Esophagus squamous epithelium (tissue), 5 donors: ENCODE measurements at regions not wholly inside any gene's neighbourhood (a gene's known extent, or its start where the extent isn't known, plus 50 kb on each side); places are given as distances from the start of the nearest gene placed in this dataset.

Experiments
- DNase-seq: peaks from one replicate; lab custom pipeline; 2025; lab: John Stamatoyannopoulos, UW
- H3K27ac ChIP-seq, 4 donors: fragments of 200-600 bp; sonication (generic); one replicate each; pipeline ENCODE4 v1.5.1; 2016 to 2019; ENCODE audit warnings: mild to moderate bottlenecking in 1 of 4
- H3K27me3 ChIP-seq, 4 donors: fragments of 200-600 bp; sonication (generic); 1 replicate in 3 of 4; 2 replicates in 1 of 4; pipeline versions ENCODE4 v1.5.1 to v1.6.0; 2017 to 2021; ENCODE audit warnings: antibody characterized with exemption in 1 of 4
- H3K36me3 ChIP-seq, 3 donors: fragments of 200-600 bp; sonication (generic); one replicate each; pipeline ENCODE4 v1.5.1; 2016 to 2019
- H3K4me1 ChIP-seq, 3 donors: fragments of 200-600 bp; sonication (generic); one replicate each; pipeline ENCODE4 v1.5.1; 2017 to 2019
- H3K4me3 ChIP-seq, 4 donors: fragments of 200-600 bp; sonication (generic); 1 replicate in 3 of 4; 2 replicates in 1 of 4; pipeline ENCODE4 v1.5.1; 2016 to 2019; ENCODE audit warnings: mild to moderate bottlenecking in 2 of 4, moderate library complexity in 1 of 4
- H3K9me3 ChIP-seq, 3 donors: fragments of 200-600 bp; sonication (generic); one replicate each; pipeline ENCODE4 v1.5.1; 2016 to 2019
- CTCF ChIP-seq, 6 experiments: fragments of 450-650 bp in 4 of 6; fragments of 200-600 bp in 2 of 6; sonication (generic) in 2 of 6; IDR thresholded peaks; one replicate each; pipeline ENCODE4 v1.5.1; 2016 to 2019; ENCODE audit warnings: antibody characterized with exemption in 6 of 6, mild to moderate bottlenecking in 4 of 6, moderate library complexity in 4 of 6
- POLR2A ChIP-seq, 4 donors: fragments of 450-650 bp; IDR thresholded peaks; one replicate each; pipeline ENCODE4 v1.6.1; 2017; ENCODE audit warnings: antibody characterized with exemption in 4 of 4, mild to moderate bottlenecking in 4 of 4, moderate library complexity in 3 of 4
- WGBS, 2 donors: methylation state at CpG; one replicate each; pipeline ENCODE4 v1.1.5; 2018; 5-methylcytosine and 5-hydroxymethylcytosine counted together
- intact Hi-C: fragments of 100-400 bp; cut with DNase I; formaldehyde crosslinking; loops from one replicate; pipeline ENCODE4 v1.15.0; 2022
- donor health status: DM: yes; HTN: yes; CAD: no.

- 16 to 19% methylated on average over 4 of the region's 4 CpGs for WGBS, 2 donors
- intact Hi-C loops: no loop called here
- no peaks in the 10 kb centered on the region for H3K36me3 ChIP-seq
- no peaks in the 10 kb centered on the region for H3K9me3 ChIP-seq
- DNase-seq: no peak
- peak overlapping the region in 3 of 4 donors; percentile 22 to 30 (median 29) for H3K27ac ChIP-seq
- no peak overlapping the region for H3K4me3 ChIP-seq
- TF ChIP-seq POLR2A (IDR thresholded peaks at IDR 0.05) (no peak), CTCF (IDR thresholded peaks at IDR 0.05) (no peak)
- peaks cover 0 to 24% (median 19%) of the 10 kb centered on the region in 3 donors for H3K4me1 ChIP-seq
- H3K27me3 ChIP-seq: no peaks in the 10 kb centered on the region
These were observed 275.8 kb upstream of the PRDM1 start for GRCh38 chr6:105810105-105810921.

GRCh38 chr6:105808571-105808970 is 277.6 kb upstream of the PRDM1 start:
- WGBS, 2 donors: 78 to 85% methylated on average over 2 of the region's 2 CpGs
- no peak for DNase-seq
- no peaks in the 10 kb centered on the region for H3K36me3 ChIP-seq
- no peak overlapping the region for H3K27ac ChIP-seq
- H3K4me3 ChIP-seq: no peak overlapping the region
- intact Hi-C loops: no loop called here
- no peak for TF ChIP-seq CTCF (IDR thresholded peaks at IDR 0.05)
- TF ChIP-seq POLR2A (IDR thresholded peaks at IDR 0.05): no peak
- H3K27me3 ChIP-seq: no peaks in the 10 kb centered on the region
- peaks cover 0 to 33% (median 19%) of the 10 kb centered on the region in 3 donors for H3K4me1 ChIP-seq
- H3K9me3 ChIP-seq: no peaks in the 10 kb centered on the region

- WGBS, 2 donors: 94 to 95% methylated on average over 4 of the region's 4 CpGs
- TF ChIP-seq CTCF (IDR thresholded peaks at IDR 0.05): no peak
- TF ChIP-seq POLR2A (IDR thresholded peaks at IDR 0.05): no peak
- no peak for DNase-seq
- Histone ChIP-seq H3K9me3 (no peaks in the 10 kb centered on the region), H3K36me3 (no peaks in the 10 kb centered on the region), H3K27me3 (no peaks in the 10 kb centered on the region), H3K4me1 (peaks cover 0 to 36% (median 19%) of the 10 kb centered on the region in 3 donors), H3K4me3 (no peak overlapping the region), H3K27ac (no peak overlapping the region)
- intact Hi-C loops: no loop called here
These were observed 278.2 kb upstream of the PRDM1 start for GRCh38 chr6:105807905-105808304.

GRCh38 chr6:105806486-105806920 is 279.6 kb upstream of the PRDM1 start:
- Histone ChIP-seq H3K27me3 (no peaks in the 10 kb centered on the region), H3K4me3 (no peak overlapping the region), H3K9me3 (no peaks in the 10 kb centered on the region), H3K27ac (no peak overlapping the region), H3K4me1 (peaks cover 0 to 36% (median 19%) of the 10 kb centered on the region in 3 donors), H3K36me3 (no peaks in the 10 kb centered on the region)
- intact Hi-C loops: no loop called here
- WGBS, 2 donors: 68 to 75% methylated on average over 3 of the region's 3 CpGs
- no peak for DNase-seq
- TF ChIP-seq POLR2A (IDR thresholded peaks at IDR 0.05) (no peak), CTCF (IDR thresholded peaks at IDR 0.05) (no peak)

GRCh38 chr6:105805501-105806023 is 280.6 kb upstream of the PRDM1 start:
- Histone ChIP-seq H3K4me1 (peaks cover 0 to 31% (median 16%) of the 10 kb centered on the region in 3 donors), H3K4me3 (no peak overlapping the region), H3K27ac (no peak overlapping the region), H3K9me3 (no peaks in the 10 kb centered on the region), H3K36me3 (no peaks in the 10 kb centered on the region), H3K27me3 (no peaks in the 10 kb centered on the region)
- TF ChIP-seq POLR2A (IDR thresholded peaks at IDR 0.05): no peak
- TF ChIP-seq CTCF (IDR thresholded peaks at IDR 0.05): no peak
- DNase-seq: no peak
- WGBS, 2 donors: 54 to 62% methylated on average over 2 of the region's 2 CpGs
- intact Hi-C loops: no loop called here
